Esophagus muscularis mucosa (tissue), 4 donors: ENCODE measurements at regions not wholly inside any gene's neighbourhood (a gene's known extent, or its start where the extent isn't known, plus 50 kb on each side); places are given as distances from the start of the nearest gene placed in this dataset.

ENCODE experiments used
- DNase-seq: peaks from one replicate; pipeline ENCODE4 v3.0.0-alpha.2; 2017; ENCODE audit errors: extremely low spot score
- H3K27ac ChIP-seq, 4 donors: fragments of 200-600 bp; sonication (generic); replicated peaks in 1 of 4; 1 replicate in 3 of 4; 2 replicates in 1 of 4; pipeline ENCODE4 v1.5.1; 2016 to 2019; ENCODE audit warnings: mild to moderate bottlenecking in 1 of 4
- H3K27me3 ChIP-seq, 4 donors: fragments of 200-600 bp; sonication (generic); one replicate each; pipeline versions ENCODE4 v1.5.1 to v1.6.0; 2016 to 2019
- H3K36me3 ChIP-seq, 4 donors: fragments of 200-600 bp; sonication (generic); one replicate each; pipeline ENCODE4 v1.5.1; 2016 to 2019
- H3K4me1 ChIP-seq, 4 donors: fragments of 200-600 bp; sonication (generic); one replicate each; pipeline ENCODE4 v1.5.1; 2016 to 2019
- H3K4me3 ChIP-seq, 4 donors: fragments of 200-600 bp; sonication (generic); 1 replicate in 2 of 4; 2 replicates in 2 of 4; pipeline ENCODE4 v1.5.1; 2016 to 2019; ENCODE audit warnings: mild to moderate bottlenecking in 4 of 4, moderate library complexity in 1 of 4
- H3K9me3 ChIP-seq, 4 donors: fragments of 200-600 bp; sonication (generic); 1 replicate in 3 of 4; 2 replicates in 1 of 4; pipeline ENCODE4 v1.5.1; 2016 to 2019
- EP300 ChIP-seq: sonication (generic); formaldehyde crosslinking; IDR thresholded peaks from one replicate; pipeline ENCODE4 v1.6.1; 2017; ENCODE audit warnings: antibody characterized with exemption
- POLR2A ChIP-seq: fragments of 450-650 bp; IDR thresholded peaks from one replicate; pipeline ENCODE4 v1.6.1; 2017; ENCODE audit warnings: antibody characterized with exemption, moderate library complexity, mild to moderate bottlenecking, low read depth
- POLR2AphosphoS5 ChIP-seq, 2 donors: sonication (generic); formaldehyde crosslinking; IDR thresholded peaks; one replicate each; pipeline ENCODE4 v1.6.1; 2017; ENCODE audit warnings: antibody characterized with exemption in 2 of 2
- WGBS: methylation state at CpG from one replicate; pipeline ENCODE4 v1.1.5; 2018; 5-methylcytosine and 5-hydroxymethylcytosine counted together
- intact Hi-C: fragments of 100-400 bp; cut with DNase I; formaldehyde crosslinking; loops from one replicate; pipeline ENCODE4 v1.15.1; 2023
- TF ChIP-seq, protein P1 (sequence below), 3 experiments: fragments of 200-600 bp in 2 of 3; fragments of 450-650 bp in 1 of 3; sonication (generic) in 2 of 3; IDR thresholded peaks; one replicate each; pipeline ENCODE4 v1.5.1; 2017 to 2019; ENCODE audit warnings: antibody characterized with exemption in 3 of 3, mild to moderate bottlenecking in 2 of 3, moderate library complexity in 1 of 3

DNA sequence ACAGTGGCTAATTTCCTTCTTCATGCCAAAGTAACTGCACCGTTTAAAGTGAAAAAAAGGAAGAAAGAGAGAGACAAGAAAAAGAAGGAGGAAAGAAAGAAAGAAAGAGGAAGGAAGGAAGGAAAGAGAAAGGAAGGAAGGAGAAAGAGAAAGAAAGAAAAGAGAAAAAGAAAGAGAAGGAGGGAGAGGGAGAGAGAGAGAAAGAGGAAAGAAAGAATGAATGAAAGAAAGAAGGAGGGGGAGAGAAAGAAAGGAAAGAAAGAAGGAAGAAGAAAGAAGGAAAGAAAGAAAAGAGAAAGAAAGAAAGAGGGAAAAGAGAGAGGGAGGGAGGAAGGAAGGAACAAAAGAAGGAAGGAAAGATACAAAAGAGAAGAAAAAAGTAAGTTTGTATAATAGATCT lies 100.6 kb downstream of the GTPBP8 start:
- Histone ChIP-seq H3K4me1 (no peaks in the 10 kb centered on the region), H3K36me3 (no peaks in the 10 kb centered on the region), H3K9me3 (no peaks in the 10 kb centered on the region), H3K4me3 (no peak overlapping the region), H3K27ac (no peak overlapping the region), H3K27me3 (no peaks in the 10 kb centered on the region)
- no peak for DNase-seq
- no peak for TF ChIP-seq EP300
- TF ChIP-seq, protein P1, sequence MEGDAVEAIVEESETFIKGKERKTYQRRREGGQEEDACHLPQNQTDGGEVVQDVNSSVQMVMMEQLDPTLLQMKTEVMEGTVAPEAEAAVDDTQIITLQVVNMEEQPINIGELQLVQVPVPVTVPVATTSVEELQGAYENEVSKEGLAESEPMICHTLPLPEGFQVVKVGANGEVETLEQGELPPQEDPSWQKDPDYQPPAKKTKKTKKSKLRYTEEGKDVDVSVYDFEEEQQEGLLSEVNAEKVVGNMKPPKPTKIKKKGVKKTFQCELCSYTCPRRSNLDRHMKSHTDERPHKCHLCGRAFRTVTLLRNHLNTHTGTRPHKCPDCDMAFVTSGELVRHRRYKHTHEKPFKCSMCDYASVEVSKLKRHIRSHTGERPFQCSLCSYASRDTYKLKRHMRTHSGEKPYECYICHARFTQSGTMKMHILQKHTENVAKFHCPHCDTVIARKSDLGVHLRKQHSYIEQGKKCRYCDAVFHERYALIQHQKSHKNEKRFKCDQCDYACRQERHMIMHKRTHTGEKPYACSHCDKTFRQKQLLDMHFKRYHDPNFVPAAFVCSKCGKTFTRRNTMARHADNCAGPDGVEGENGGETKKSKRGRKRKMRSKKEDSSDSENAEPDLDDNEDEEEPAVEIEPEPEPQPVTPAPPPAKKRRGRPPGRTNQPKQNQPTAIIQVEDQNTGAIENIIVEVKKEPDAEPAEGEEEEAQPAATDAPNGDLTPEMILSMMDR (IDR thresholded peaks at IDR 0.05) = no peak
- TF ChIP-seq POLR2AphosphoS5 (IDR thresholded peaks at IDR 0.05) = no peak
- no peak for TF ChIP-seq POLR2A
- intact Hi-C loops = no loop called here
- WGBS = 79% methylated on average over 1 of the region's 1 CpG

- intact Hi-C loops = no loop called here
- Histone ChIP-seq H3K27me3 (no peaks in the 10 kb centered on the region), H3K36me3 (no peaks in the 10 kb centered on the region), H3K4me3 (no peak overlapping the region), H3K4me1 (peaks cover 0 to 3% (median 0%) of the 10 kb centered on the region in 4 donors), H3K9me3 (no peaks in the 10 kb centered on the region), H3K27ac (no peak overlapping the region)
- TF ChIP-seq EP300 (no peak), POLR2AphosphoS5 (IDR thresholded peaks at IDR 0.05) (no peak), POLR2A (no peak)
- TF ChIP-seq, protein P1 (IDR thresholded peaks at IDR 0.05) = no peak
- 90% methylated on average over 3 of the region's 3 CpGs for WGBS
- DNase-seq = no peak
Measured at GRCh38 chr3:113092746-113093145, 102.0 kb downstream of the GTPBP8 start.

DNA sequence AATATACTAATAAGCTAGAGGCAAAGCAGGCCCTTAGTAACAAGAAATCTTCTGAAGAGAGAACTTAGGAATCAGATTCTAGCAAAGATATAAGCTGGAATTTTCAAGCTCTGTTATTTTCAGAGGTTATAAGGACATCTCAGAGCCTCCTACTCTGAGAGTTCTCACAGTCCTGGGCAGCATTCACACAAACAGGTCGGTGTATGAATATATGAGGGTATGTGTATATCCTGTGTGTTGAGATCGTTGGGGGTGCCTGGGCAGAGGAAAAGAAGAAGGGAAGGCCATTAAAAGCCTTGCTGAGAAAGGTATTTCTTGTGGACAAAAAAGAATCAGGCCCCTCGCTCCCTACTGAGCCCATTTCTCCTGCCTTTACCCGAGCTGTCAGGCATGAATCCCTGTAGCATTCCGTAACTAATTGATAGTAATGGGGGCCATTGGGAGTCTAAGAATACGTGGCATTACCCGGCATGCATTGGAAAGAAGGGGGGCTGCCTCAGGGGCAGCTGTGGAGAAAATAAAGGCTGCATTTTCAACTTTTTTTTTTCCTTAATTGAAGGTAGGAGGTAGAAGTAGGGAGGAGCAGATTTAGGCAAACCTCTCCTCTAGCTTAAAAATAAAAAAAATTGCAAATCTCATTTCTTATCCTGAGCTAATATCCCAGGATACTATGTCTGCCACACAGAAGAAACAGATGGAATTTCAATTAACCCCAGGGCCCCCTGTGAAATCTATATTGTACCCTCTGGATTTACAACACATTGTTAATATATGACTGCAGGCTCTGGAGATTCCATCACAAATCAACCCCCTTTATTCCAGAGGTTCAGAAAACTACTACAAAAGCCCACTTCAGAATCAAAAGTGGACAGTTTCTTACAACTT lies 103.8 kb downstream of the GTPBP8 start:
- DNase-seq = no peak
- H3K27ac ChIP-seq = no peak overlapping the region
- H3K4me1 ChIP-seq = peaks cover 0 to 9% (median 0%) of the 10 kb centered on the region in 4 donors
- H3K4me3 ChIP-seq = no peak overlapping the region
- TF ChIP-seq POLR2A = no peak
- TF ChIP-seq, protein P1 (IDR thresholded peaks at IDR 0.05) = no peak
- no peak for TF ChIP-seq EP300
- peaks cover 0 to under 1% (median 0%) of the 10 kb centered on the region in 4 donors for H3K9me3 ChIP-seq
- no peaks in the 10 kb centered on the region for H3K27me3 ChIP-seq
- no peaks in the 10 kb centered on the region for H3K36me3 ChIP-seq
- WGBS = 86% methylated on average over 7 of the region's 7 CpGs
- intact Hi-C loops = no loop called here

DNA sequence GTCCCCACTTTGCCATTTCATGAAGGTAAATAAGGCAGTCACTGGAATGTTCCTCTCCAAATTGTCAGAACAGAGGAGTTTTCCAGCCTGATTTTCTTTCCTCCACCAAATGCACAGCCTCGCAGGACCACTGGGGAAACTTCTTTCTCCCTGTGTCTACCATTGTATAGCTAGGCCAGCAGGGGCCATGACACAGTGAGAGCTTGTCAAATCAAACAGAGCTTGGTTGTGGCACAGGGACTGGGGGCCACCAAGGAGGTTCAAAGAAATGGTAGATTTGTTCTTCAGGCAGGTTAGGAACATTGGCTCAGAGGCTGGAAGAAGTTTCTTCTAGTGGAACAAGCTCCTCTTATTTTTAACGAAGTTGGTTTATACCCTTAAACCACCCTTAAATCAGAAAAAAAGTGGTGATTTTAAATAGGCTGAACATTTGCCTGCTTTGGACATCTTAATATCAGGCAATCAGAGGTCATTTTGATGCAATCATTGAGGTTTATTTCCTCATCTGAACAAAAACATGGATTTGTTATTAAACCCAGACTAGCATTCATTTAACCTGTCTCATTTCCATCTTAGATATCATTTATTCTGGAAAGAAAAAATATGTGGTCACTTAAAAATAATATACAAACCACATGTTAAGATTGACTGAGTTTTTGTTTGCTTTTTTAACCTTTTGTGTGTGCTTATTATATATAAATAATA lies 105.6 kb downstream of the GTPBP8 start:
- TF ChIP-seq POLR2A (no peak), EP300 (no peak), POLR2AphosphoS5 (IDR thresholded peaks at IDR 0.05) (no peak)
- TF ChIP-seq, protein P1 (IDR thresholded peaks at IDR 0.05) = no peak
- H3K4me3 ChIP-seq = no peak overlapping the region
- no peak overlapping the region for H3K27ac ChIP-seq
- DNase-seq = no peak
- intact Hi-C loops = no loop called here
- H3K27me3 ChIP-seq = no peaks in the 10 kb centered on the region
- H3K36me3 ChIP-seq = no peaks in the 10 kb centered on the region
- peaks cover 0 to 5% (median 0%) of the 10 kb centered on the region in 4 donors for H3K9me3 ChIP-seq
- 94% methylated on average over 2 of the region's 2 CpGs for WGBS
- H3K4me1 ChIP-seq = peaks cover 0 to 9% (median 0%) of the 10 kb centered on the region in 4 donors
